ENCODE measurements at regions not wholly inside any gene's neighbourhood (a gene's known extent, or its start where the extent isn't known, plus 50 kb on each side); places are given as distances from the start of the nearest gene placed in this dataset.
"Not testable (repeated sequence)": the region's sequence is repeated elsewhere in the genome, so short reads cannot be mapped to it uniquely, and the experiment has no call there.

DNA sequence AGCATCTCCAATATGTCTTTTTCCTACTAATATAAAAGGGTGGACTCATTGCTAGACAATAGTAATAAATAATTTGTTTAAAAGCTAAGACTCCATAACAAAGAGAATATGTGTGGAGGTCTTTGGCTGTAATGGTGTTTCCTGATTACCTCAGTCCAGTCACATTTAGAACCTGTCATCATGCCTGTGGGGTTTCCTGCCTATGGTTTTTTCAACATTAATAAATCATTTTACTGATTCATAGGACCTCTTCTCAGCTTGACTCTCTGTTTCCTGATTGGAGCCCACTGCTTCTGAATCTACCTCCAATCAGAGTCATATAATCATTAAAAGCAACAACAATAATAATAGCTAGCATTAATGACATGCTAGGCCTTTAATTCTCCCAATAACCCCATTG, 52.4 kb upstream of the GNAI1 start:
- peak in 1 of 2 donors; percentile 26 for DNase-seq

DNA sequence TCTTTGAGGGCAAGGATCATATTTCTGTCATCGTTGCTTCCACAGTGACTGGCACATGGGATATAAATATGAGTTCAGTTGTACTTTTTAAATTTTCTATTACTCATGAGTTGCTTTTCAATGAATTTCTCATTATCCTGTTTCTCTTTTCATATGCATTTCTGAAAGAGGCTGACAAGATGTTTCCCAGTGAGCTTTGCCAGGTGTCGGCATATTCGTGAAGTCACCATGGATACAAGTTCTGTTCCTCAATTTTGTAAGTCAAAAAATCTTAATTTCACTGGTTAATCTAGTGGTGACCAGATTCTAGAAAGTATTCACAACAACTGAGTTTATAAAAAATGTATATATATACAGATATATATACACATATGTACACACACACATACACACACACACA, 55.7 kb upstream of the GNAI1 start:
- DNase-seq: no peak

DNA sequence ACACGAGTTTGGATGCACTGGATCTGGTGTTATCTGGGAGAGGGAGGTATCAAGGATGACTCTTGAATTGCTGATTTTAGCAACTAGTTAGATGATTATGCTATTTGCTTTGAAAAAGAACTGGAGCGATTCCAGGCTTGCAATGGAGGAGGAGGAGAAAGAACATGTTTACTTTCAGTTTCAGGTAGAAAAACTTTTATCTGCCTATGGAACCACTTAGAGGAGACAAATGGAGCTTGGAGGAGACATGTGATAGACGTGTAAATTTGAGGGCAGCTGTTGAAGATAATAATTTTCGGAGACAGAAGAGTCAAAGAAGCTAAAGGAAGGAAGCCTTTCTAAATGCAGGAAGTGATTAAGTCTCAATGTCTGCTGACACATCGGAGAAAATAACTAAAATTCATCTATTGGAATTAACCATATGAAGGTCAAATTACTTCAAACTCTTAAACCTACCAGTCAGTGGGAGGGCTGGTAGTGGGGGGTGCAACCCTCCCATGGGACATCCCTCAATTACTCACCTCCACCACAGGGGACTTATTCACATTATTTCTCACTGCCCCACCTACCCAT, 56.4 kb upstream of the GNAI1 start:
- peak in 1 of 2 donors; percentile 97 for DNase-seq

DNA sequence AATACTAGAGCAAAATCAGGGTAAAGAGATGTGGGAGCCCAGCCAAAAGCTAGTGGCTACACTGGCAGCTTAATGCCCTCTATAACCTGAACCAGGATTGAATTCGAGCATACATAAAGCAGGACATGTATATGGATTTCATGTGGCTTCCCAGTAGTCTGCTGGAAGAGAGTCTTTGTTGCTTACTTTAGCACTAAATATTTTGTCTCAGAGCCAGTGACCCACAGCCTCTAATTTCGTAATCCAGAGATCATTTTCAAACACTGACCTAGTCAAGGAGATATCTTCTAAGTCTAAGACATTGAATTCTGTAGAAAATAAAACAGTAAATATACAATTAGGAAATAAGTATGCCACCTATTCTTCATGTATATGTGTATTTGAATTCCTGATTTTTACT, 64.2 kb upstream of the GNAI1 start:
- DNase-seq: no peak

DNA sequence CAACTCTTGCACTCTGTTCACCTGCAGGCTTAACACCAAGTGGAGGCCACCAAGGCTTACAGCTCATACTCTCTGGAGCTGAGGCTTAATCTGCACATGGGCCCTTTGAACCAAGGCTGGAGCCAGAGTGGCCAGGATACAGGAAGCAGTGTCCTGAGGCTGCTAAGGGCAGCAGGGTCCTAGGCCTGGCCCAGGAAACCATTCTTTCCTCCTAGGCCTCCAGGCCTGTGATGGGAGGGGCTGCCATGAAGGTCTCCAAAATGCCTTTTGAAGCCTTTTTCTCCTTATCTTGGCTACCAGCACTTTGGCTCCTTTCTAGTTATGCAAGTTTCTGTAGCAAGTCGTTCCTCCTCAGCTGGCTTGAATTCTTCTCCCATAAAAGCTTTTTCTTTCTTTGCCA, 68.0 kb upstream of the GNAI1 start:
- no peak for DNase-seq

DNA sequence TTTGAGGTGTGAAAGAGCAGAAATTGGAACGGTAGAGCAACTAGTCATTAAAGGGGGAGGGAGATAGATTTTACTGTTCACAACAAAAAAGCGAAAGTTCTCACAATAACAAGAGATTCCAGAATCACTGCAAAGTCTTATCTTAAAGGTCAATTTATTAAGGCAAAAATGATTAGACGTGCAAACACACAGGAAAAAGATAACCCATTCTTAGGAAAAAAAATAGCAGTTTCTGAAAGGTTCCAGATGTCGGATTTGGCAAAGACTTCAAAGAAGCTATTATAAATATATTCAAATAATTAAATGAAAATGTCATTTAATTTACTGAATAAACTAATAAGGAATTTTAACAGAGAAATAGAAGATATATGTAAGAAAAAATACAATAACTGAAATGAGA, 70.8 kb upstream of the GNAI1 start:
- no peak for DNase-seq

DNA sequence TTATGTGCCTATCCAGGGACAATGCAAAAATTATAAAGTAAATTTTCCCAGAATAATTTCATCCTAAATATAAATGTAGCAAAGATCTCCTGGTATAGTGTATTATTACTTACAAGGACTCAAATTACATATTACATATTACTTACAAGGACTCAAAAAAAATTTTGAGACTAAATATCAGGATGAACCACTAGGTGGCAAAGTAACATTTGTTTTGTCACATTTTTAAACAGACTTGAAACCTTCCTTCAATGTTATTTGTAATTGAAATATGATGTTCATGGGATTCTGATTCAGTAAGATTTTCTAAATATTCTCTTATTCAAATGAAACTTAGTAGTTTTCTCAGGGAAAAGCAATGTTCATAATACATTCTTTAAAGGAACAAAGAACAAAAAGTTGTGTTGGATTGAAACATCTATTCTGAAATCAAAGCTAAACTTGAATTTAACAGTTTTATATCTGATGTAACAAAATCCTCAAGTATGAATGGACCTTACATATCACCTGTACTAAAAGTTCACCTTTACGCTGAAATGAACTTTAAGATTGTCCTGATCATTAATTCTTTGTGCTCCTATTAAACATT, 74.3 kb upstream of the GNAI1 start:
- DNase-seq: peak in 1 of 2 donors; percentile 19

DNA sequence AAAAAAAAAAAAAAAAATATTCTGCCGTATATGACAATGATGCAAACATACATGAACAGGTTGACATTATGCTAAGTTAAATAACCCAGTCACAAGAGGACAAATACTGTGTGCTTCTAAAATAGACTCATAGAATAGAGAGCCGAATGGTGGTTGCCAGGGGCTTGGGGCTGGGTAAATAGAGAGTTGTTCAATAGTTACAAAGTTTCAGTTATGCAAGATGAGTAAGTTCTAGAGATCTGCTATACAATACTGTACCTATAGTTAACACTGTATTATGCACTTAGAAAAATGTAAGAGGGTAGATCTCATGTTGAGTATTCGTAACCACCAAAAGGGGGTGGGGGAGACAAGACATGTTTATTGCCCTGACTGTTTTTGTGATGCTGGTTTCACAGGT, 77.1 kb upstream of the GNAI1 start:
- no peak for DNase-seq

DNA sequence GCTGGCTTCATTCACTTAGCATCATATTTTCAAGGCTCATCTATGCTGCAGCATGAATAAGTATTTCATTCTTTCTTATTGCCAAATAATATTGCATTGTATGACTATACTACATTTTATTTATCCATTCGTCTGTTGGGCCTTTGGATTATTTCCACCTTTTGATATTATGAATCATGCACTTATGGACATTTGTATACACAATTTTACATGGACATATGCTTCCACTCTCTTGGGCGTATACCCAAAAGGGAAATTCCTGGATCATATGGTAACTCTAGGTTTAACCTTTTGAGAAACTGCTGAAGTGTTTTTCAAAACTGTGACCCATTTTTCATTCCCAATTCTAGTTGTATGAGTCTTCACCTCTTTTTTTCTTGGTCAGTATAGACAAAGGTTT, 80.3 kb upstream of the GNAI1 start:
- no peak for DNase-seq

DNA sequence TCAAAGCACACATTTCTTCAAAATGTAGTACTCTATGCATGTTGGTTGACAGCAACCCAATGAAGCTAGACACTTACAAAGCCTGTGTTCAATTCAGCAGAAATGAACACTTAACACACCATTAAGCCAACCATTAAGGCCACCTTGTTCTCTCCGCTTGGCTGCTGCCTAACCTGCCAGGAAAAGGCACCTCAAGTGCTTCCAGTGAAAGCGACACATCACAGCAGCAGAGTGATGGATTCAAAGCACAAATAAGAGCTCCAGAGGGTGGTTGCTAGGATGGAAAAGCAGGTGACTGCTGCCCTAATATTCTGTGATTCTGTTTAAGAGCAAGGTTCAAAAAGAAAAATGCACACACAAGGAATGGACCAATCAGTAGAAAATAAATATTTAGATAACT, 81.5 kb upstream of the GNAI1 start:
- DNase-seq: no peak

DNA sequence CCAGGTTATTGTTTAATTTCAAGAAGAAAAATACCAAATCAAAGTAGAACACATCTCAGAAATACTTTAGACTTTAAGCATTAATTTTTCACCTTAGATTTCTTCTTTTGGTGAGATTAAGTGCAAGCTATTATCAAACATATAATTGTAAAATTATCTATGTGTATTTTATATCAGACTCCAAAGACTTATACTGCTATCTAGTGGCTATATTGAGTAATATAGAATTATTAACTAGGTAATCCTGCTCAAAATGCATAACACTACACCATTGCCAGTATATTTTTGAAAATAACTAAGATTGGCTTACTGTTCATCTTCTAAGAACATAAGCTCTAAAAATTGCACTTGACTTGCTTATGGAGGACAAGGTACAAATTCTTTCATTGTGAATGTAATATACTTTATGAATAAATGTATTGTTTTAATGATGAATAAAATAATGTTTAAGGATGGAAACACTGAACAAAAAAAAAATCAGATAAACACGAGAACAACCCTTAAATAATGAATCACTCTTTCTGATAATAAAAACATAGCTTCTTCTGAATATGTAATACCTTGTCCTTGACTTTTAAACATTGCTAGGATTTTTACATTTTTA, 86.7 kb upstream of the GNAI1 start:
- no peak for DNase-seq

DNA sequence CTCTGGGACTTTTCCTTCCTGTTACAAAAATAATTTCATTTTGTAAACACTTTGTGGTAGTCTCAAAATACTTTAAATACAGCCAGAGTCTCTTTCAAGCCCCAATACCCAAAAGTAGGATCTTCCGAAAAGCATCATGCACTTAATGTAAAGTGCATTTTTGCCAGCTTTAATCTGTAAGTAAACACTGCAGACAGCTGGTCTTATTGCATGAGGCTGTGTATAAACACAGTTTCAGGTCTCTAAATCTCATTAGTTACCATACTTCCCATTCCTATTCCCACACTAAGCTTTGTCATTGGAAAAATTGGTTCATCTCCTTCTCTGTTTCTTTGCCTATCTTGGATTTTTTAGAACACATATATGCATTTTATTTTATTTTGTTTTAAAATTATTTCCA, 87.6 kb upstream of the GNAI1 start:
- DNase-seq: no peak

DNA sequence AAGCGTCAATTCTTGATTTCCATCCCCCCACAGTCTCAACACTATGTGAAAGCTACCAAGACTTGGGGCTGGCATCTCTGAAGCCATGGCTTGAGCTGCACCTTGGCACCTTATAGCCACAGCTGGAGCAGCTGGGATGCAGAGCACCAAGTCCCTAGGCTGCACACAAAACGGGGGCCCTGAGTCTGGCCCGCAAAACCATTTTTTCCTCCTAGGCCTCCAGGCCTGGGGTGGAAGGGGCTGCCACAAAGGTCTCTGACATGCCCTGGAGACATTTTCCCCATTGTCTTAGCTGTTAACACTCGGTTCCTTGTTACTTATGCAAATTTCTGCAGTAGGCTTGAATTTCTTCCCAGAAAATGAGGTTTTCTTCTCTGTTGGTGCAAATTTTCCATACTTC, 89.8 kb upstream of the GNAI1 start:
- DNase-seq: no peak

DNA sequence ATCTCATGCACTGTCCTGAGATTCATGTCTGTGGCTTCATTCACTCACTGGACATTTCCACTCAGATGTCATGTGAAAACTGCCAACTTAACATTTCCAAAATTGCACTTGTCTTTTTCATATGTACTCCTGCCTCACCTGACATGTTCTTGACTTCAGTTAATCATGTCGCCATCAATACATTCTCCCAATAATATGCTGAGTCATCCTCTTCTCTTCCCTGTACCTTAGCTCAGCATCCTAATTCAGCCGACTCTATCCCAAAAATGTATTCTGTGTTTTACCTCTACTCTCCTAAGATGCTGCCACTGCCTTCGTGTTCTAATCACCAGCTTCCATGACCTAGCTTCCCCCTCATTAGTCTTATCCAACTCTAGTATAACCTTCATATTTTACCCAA, 93.9 kb upstream of the GNAI1 start:
- DNase-seq: no peak

DNA sequence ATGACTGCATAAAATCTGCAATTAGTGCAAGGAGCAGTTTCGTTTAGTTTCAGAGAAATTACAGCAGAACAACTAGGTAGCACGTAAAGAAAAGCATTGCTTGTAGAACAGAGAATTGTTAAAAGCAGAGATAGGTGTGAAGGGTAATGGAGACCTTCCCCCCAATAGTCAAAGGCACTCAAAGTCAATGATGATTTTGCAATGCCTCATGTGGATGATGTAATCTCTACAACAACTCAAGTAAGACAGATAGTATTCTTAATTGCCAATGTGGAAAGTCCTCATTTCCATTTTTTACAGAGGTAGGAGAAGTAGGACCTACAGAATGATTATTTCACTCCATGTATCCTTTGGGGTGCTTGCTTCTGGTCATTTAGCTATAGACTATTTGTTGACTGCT, 94.3 kb upstream of the GNAI1 start:
- DNase-seq: no peak

DNA sequence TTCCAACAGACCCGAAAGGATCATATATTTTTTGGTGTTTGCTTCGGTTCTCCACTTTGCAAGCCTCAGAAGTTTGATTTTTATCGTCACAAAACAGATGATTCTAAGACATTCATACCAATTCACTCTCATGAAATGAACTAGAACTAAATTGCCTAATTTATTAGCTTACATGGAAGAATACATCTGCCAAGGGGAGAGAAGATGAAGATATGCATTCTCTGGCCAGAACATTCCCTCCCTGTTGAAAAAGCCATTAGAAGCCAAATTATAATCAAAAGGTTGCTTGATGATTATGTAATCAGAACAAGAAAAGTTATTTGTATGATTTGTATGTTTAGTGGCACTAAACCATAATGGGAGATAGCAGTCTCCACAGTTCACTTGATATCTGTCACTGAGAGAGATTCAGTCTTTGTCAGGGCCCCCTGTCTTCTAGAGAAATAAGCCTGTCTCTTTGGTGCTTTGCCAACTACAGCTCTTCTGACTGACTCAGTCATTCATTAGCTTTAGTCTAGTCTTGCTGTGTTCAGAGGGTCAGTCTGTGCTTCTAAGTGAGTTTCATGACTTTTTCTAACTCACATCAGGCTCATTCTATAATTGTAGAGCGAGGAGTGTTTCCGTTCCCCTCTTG, 95.3 kb upstream of the GNAI1 start:
- DNase-seq: no peak

DNA sequence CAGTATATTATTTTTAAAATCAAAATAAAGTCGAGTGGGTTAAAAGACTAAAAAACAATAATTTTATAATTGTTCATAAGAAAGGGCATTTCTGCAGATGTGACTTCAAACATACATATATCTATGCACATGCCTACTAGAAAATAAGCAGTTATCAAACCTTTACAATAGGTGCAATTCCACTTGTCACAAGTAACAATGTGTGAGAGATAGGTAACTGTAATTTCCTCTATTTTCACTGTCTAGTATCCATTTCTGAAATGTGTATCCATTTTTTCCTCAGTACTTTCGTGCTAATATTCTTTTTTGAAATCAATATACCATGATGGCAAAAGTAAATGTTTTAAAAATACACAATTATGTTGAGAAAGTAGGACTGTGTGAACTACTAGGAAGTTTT, 96.9 kb upstream of the GNAI1 start:
- DNase-seq: no peak

DNA sequence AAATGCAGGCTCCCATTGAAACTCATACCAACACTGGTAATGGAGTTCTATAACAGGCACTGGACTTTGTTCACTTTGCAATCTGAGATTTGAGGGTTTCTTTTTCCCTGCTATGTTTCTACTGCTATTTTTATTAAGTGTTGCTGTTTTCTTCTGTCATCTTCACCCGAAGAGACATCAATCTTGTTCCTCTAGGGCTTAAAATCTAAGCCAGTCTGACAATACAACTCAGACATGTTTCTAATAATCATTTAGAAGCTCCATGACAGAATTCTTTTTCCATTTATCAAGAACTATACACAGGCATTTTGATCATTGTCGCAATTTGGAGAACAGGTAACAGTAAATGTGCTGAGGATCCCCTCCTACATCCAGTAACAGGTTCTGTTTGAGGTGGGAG, 98.5 kb upstream of the GNAI1 start:
- DNase-seq: no peak

DNA sequence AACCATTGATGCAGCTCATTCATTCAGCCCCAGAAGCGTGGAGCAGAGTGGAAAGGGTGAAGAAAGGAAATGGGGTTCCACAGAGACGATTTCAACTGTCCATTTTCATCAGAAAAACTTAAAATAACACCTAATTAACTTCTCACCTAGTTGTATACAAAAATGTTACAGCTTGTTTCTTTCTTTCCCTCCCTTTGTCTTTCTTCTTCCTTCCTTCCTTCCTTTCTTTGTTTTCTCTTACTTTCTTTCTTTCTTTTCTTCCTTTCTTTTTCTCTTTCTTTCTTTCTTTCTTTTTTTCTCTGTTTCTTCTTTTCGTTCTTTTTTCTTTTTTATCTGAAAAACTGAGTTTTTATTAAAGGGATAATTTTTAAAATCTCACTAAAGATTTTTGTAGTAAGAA, 105.9 kb upstream of the GNAI1 start:
- DNase-seq: no peak

DNA sequence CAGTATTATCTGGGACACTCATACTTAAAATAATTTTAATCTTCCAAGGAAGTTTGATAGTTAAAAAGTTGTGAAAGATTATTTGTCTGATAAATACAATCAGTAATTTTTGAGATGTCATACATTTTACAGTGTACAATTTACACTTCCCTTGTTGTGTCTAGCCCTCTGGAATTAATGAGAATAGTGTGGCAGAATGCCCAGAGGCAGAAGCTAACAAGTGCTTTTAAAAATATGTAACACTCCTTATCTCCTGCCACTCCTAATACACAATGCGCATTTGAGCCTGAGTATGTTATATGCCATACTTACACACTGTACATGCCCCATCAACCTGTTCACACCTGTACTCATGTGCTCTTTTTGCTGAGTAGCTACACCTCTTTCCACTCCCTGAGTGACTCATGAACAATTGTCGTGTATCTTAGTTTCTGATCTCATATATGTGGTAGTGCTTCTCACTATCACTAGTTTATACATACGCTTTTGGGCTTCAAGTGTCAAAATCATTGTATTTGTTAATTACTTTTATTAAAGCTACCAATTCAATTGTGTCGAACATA, 106.9 kb upstream of the GNAI1 start:
- DNase-seq: no peak

DNA sequence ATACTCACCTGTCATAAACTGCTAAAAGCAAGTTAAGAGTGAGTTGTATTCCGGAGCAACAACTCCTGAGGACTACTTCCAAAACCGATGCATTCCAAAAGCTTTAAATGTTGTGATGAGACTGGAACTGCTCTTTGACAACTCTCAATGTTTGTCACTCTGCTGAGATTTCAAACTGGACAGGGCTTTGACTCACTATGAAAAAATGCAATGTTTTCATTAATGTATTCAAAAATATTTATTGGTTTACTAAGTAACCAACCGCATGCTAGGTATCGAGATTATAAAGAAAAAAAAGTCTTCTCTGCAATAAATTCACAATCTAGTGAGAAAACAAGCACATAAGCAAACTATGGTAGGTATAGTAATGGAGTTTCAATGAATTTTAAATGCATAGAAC, 107.9 kb upstream of the GNAI1 start:
- DNase-seq: no peak

DNA sequence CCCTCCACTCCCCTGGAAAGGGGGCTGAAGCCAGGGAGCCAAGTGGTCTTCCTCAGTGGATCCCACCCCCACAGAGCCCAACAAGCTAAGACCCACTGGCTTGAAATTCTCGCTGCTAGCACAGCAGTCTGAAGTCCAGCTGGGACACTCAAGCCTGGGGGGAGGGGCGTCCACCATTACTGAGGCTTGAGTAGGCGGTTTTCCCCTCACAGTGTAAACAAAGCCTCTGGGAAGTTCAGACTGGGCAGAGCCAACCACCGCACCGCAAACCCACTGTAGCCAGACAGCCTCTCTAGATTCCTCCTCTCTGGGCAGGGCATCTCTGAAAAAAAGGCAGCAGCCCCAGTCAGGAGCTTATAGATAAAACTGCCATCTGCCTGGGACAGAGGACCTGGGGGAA, 114.4 kb upstream of the GNAI1 start:
- not testable (repeated sequence) for DNase-seq

DNA sequence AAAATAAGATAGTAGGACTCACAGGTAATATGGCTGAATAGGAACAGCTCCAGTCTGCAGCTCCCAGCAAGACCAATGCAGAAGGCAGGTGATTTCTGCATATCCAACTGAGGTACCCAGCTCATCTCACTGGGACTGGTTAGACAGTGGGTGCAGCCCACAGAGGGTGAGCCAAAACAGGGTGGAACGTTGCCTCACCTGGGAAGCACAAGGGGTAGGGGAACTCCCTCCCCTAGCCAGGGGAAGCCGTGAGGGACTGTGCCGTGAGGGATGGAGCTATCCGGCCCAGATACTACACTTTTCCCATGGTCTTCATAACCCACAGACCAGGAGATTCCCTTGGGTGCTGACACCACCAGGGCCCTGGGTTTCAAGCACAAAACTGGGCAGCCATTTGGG, 114.8 kb upstream of the GNAI1 start:
- not testable (repeated sequence) for DNase-seq
